ENCODE measurements at regions not wholly inside any gene's neighbourhood (a gene's known extent, or its start where the extent isn't known, plus 50 kb on each side); places are given as distances from the start of the nearest gene placed in this dataset.

GRCh38 chr12:24139035-24139434 is 189.6 kb upstream of the SOX5 start:
- TF ChIP-seq CTCF (IDR thresholded peaks at IDR 0.05; ENCODE audit: extremely low read depth in 1 of 2, insufficient read depth in 1 of 2, low read depth in 1 of 2, low read length in 2 of 2) (no peak), EZH2 (IDR thresholded peaks at IDR 0.05; ENCODE audit: borderline replicate concordance, low read depth, low read length, severe bottlenecking) (no peak), POLR2AphosphoS5 (IDR thresholded peaks at IDR 0.05; ENCODE audit: insufficient read depth, low read depth, low read length) (no peak), JUN (IDR thresholded peaks at IDR 0.05; ENCODE audit: borderline replicate concordance, insufficient read depth, insufficient read length, low read depth) (no peak), MAX (IDR thresholded peaks at IDR 0.05; ENCODE audit: insufficient read depth, insufficient read length) (no peak), FOS (IDR thresholded peaks at IDR 0.05; ENCODE audit: borderline replicate concordance, insufficient read depth, low read length) (no peak), POLR2A (IDR thresholded peaks at IDR 0.05; ENCODE audit: low read depth, low read length) (no peak)
